ENCODE measurements at regions not wholly inside any gene's neighbourhood (a gene's known extent, or its start where the extent isn't known, plus 50 kb on each side); places are given as distances from the start of the nearest gene placed in this dataset.

DNA sequence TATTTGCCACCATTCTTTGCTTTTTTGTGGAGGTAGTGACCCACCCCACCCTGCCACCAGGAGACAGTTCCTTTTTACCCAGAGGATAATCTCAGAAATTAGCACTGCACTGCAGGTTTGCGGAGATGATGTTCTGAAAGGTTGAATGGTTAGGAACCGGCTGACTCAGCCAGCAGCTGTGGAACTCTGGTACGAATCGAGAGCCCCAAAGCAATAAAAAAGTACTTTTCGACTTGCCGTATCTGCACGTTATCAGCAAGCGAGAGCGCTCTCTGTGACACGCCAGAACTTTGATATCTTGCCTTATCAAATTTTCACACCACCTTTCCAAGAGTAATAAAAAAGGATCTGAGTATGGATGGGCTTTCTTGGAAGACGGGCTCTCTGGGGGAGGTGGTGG is 96.3 kb upstream of the EEF2KMT start:
- TF ChIP-seq, protein P1, sequence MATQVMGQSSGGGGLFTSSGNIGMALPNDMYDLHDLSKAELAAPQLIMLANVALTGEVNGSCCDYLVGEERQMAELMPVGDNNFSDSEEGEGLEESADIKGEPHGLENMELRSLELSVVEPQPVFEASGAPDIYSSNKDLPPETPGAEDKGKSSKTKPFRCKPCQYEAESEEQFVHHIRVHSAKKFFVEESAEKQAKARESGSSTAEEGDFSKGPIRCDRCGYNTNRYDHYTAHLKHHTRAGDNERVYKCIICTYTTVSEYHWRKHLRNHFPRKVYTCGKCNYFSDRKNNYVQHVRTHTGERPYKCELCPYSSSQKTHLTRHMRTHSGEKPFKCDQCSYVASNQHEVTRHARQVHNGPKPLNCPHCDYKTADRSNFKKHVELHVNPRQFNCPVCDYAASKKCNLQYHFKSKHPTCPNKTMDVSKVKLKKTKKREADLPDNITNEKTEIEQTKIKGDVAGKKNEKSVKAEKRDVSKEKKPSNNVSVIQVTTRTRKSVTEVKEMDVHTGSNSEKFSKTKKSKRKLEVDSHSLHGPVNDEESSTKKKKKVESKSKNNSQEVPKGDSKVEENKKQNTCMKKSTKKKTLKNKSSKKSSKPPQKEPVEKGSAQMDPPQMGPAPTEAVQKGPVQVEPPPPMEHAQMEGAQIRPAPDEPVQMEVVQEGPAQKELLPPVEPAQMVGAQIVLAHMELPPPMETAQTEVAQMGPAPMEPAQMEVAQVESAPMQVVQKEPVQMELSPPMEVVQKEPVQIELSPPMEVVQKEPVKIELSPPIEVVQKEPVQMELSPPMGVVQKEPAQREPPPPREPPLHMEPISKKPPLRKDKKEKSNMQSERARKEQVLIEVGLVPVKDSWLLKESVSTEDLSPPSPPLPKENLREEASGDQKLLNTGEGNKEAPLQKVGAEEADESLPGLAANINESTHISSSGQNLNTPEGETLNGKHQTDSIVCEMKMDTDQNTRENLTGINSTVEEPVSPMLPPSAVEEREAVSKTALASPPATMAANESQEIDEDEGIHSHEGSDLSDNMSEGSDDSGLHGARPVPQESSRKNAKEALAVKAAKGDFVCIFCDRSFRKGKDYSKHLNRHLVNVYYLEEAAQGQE (IDR thresholded peaks at IDR 0.05; ENCODE audit: insufficient read depth in 1 of 2, low read depth in 2 of 2, low read length in 2 of 2): no peak
- TF ChIP-seq TAF1 (IDR thresholded peaks at IDR 0.05; ENCODE audit: borderline replicate concordance, insufficient read depth, low read length) (no peak), SIN3A (IDR thresholded peaks at IDR 0.05; ENCODE audit: borderline replicate concordance, insufficient read depth, low read length) (no peak)

DNA sequence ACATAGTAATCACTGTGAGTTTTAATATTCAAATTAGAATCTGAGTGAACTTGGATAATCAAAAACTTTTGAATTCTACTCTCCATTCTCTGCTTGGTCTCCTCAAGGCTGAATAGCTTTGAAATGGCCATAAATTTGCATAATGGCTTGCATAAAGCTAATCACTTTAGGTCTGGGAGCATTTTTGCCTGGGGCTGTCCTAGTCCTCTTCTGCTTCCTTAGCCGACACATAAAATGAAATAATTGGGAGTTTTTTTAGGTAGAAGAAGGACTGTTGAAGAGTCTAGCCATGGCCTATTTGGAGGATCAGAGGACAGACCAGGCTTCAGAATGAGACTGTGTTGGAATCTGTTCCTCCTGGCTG is 91.4 kb upstream of the EEF2KMT start:
- no peak for TF ChIP-seq TAF1 (IDR thresholded peaks at IDR 0.05; ENCODE audit: borderline replicate concordance, insufficient read depth, low read length)
- TF ChIP-seq SIN3A (IDR thresholded peaks at IDR 0.05; ENCODE audit: borderline replicate concordance, insufficient read depth, low read length): no peak
- TF ChIP-seq POLR2AphosphoS5 (IDR thresholded peaks at IDR 0.05; ENCODE audit: low read depth, low read length): no peak
- no peak for TF ChIP-seq FOXP2 (optimal IDR thresholded peaks at IDR 0.05; ENCODE audit: borderline replicate concordance, extremely low read depth, extremely low read length, insufficient read depth)
- TF ChIP-seq, protein P1 (IDR thresholded peaks at IDR 0.05; ENCODE audit: insufficient read depth in 1 of 2, low read depth in 2 of 2, low read length in 2 of 2): no peak

DNA sequence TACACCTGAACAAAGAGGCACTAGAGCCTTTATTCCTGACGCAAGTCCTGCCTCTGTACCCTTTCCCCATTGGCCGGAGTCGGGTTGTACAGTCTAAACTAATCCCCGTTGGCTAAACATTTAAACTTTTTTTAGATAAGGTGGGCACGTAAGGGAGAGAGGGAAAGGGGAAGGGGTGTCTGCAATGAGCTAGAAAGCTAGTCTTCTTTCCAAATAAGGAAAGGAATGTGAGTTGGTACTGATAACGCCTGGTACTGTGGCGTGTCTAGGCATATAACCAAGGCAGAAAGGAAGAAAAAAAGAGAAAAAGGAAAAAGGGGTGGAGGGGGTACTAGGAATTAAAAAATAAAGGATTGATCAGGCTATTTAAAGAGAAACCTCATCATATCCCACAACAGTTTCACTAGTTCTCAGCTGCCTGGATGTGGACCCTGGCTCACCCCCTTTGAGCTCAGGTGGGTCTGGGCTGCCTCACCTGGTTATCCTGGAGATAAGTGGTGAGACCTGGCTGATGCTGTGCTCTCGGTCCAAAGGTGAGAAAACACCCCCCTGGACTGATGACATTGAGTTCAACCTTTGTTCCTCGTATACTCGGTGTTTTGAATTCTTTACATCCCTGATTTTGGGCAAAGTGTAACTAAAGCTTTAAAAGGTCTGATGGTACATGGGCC is 90.9 kb upstream of the EEF2KMT start:
- no peak for TF ChIP-seq TAF1 (IDR thresholded peaks at IDR 0.05; ENCODE audit: borderline replicate concordance, insufficient read depth, low read length)

DNA sequence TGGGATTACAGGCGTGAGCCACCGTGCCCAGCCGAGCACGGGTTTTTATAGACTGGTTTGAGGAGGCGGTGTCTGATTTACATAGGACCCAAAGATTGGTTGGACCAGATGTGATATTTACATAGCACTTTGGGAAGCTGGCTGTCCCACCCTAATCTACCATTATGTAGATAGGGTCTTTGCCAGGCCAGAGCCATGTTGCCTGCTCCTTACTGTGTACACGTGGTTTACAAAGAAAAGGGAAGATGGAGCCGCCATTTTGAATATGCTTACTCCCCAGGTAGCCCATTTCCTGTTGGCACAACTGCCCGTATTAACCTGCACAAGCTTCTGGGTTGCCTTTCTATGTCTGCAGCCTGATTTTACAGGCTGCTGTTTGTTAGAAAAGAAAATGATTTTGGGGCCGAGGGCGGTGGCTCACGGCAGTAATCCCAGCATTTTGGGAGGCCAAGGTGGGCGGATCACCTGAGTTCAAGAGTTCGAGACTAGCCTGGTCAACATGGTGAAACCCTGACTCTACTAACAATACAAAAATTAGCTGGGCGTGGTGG is 89.9 kb upstream of the EEF2KMT start:
- no peak for TF ChIP-seq SIN3A (IDR thresholded peaks at IDR 0.05; ENCODE audit: borderline replicate concordance, insufficient read depth, low read length)
- TF ChIP-seq FOXP2 (optimal IDR thresholded peaks at IDR 0.05; ENCODE audit: borderline replicate concordance, extremely low read depth, extremely low read length, insufficient read depth): no peak
- no peak for TF ChIP-seq POLR2AphosphoS5 (IDR thresholded peaks at IDR 0.05; ENCODE audit: low read depth, low read length)
- TF ChIP-seq, protein P1 (IDR thresholded peaks at IDR 0.05; ENCODE audit: insufficient read depth in 1 of 2, low read depth in 2 of 2, low read length in 2 of 2): no peak
- TF ChIP-seq TAF1 (IDR thresholded peaks at IDR 0.05; ENCODE audit: borderline replicate concordance, insufficient read depth, low read length): no peak

DNA sequence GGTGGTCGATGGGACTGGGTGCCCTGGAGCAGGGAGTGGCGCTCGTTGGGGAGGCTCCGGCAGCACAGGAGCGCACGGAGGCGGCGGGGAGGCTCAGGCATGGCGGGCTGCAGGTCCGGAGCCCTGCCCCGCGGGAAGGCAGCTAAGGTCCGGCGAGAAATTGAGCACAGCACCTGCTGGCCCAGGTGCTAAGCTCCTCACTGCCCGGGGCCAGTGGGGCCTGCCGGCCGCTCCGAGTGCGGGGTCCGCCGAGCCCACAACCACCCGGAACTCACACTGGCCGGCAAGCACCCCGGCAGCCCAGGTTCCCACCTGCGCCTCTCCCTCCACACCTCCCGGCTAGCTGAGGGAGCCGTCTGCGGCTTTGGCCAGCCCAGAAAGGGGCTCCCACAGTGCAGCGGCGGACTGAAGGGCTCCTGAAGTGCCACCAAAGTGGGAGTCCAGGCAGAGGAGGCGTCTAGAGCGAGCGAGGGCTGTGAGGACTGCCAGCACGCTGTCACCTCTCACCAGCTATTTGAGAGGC is 88.8 kb upstream of the EEF2KMT start:
- TF ChIP-seq, protein P1 (IDR thresholded peaks at IDR 0.05; ENCODE audit: insufficient read depth in 1 of 2, low read depth in 2 of 2, low read length in 2 of 2): no peak
- TF ChIP-seq POLR2AphosphoS5 (IDR thresholded peaks at IDR 0.05; ENCODE audit: low read depth, low read length) (no peak), SIN3A (IDR thresholded peaks at IDR 0.05; ENCODE audit: borderline replicate concordance, insufficient read depth, low read length) (no peak), TAF1 (IDR thresholded peaks at IDR 0.05; ENCODE audit: borderline replicate concordance, insufficient read depth, low read length) (no peak), FOXP2 (optimal IDR thresholded peaks at IDR 0.05; ENCODE audit: borderline replicate concordance, extremely low read depth, extremely low read length, insufficient read depth) (no peak)
